DMS79 (cell line): ENCODE measurements at regions not wholly inside any gene's neighbourhood (a gene's known extent, or its start where the extent isn't known, plus 50 kb on each side); places are given as distances from the start of the nearest gene placed in this dataset.
"Not testable (repeated sequence)": the region's sequence is repeated elsewhere in the genome, so short reads cannot be mapped to it uniquely, and the experiment has no call there.

Experiments
- DNase-seq: peaks from one replicate; lab custom pipeline; 2025; lab: John Stamatoyannopoulos, UW

GRCh38 chr3:193905541-193906396 is 230.2 kb upstream of the HES1 start:
- no peak for DNase-seq

GRCh38 chr3:193906849-193907410 is 229.0 kb upstream of the HES1 start:
- no peak for DNase-seq

- no peak for DNase-seq
Measured at GRCh38 chr3:193908181-193908744, 227.7 kb upstream of the HES1 start.

- DNase-seq: no peak
Measured at GRCh38 chr3:193909387-193909786, 226.6 kb upstream of the HES1 start.

DNA sequence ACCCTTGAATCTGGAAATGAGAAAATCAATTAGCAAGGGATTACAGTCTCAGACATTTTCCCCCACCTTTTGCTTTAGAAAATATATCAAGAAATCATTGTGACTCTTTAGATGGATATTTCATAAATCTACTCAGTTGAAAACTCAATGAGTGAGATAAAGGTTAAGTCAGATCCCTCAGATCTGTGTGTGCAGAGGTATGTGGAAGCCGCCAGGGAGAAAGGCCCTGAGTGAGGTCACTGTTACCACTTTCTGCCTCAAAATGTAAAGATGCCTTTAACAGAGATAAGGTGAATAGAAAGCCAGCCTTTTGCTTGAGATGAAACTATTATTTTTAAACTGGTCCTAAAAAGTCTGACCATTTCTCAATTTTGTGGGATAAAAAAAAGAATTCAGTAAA is 225.6 kb upstream of the HES1 start:
- DNase-seq: no peak

DNA sequence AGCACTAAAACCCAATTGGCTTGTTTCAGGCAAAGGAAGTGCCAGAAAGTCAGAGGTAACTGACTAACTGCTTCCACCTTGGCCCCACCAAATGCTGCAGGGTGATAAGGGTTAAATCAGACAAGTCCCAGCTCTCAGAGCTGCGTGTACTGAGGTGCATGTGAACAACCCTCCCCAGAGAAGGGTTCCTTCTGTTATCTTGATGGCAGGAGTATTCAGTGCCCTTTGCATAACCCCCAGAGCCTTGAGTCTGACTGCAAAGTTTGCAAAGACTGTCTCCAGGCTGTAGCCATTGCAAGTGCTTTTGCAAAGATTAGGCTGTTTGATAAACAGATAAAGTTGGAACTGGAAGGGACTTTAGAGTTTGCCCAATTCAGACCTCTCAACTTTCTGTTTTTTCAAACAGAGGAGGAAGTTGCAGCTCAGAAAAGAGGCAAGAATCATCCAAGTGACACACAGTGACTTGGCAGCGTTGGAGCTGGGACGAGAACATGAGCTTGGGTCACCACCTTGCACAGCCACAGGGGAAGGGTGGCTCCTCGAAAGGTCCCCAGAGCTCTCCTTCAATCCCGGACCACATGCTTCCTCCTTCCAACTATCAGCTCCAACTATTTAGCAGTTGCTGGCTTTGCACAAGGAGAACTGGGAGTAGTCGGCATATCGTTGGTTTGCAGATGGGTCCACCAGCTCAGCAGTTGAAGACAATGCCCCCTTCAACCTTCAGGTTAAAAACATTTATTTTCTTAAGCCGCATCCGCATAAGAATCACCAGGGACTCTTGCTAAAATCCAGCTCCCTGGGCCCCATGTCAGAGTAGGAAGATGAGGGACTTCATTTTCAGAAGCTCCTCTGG is 224.8 kb upstream of the HES1 start:
- DNase-seq: no peak

DNA sequence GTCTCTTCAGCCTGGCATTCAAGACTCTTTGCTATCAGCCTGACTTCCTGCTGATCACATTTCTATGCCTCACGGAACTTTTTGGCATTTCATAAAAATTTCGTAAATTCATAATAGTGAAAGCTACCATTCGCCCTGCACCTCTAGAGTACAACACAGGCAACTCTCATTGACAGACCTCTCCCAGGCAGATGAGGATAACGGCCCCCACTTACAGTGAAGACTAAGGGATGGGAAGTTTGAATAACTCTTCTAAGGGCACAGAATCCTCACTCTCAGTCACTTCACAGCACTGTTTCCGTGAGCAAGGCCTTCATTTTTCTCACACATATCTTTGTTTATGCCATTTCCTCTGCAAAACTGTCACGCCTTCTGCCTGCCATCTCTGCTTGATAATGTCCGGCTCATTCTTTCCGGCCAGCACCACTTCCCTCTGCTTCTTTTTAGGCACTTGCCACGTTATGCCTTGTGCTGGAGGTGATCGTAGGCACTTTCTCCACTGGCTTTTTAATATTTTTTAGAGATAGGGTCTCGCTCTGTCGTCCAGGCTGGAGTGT is 224.1 kb upstream of the HES1 start:
- no peak for DNase-seq

DNA sequence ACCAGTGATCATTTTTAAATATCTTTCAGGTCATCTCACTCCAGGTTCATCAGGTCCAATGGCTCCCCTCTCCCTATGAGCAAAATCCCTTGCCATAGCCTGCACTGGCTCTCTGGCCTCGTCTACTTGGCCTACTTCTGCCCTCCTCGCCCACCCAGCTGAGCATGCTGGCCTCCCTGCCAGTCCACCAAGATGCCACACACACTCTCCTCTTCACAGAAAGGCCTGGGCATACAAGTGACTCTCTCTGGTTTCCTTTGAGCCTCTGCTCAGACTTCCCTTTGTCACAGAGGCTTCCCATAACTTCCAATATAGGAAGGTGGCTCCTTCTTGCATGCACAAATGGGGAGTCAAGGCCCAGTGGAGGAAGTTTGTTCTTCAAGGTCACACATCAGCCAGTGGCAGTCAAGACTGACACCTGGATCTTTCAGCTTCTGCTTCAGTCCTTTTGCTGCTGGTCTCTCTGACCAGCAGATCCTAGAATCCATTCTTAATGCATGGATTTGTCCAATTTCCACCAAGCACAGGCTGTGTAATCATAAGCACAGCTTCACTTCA is 223.2 kb upstream of the HES1 start:
- DNase-seq: no peak

DNA sequence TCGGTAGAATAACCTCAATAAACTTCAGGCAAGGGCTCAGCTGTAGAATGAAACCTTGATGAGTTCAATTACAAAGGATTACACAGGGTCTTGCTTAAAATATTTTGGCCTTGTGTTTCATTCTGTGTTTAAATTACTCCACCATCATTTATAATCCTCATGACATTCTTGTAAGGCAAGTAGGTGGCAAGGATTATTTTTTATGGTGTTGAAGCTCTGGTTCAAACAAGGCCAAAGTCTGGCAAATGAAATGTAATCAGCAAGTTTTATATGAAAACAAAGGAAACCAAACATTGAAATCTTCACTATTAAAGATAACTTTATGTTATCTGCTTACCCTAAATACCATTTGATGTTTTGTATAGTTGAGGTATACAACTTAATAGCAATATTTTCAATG is 221.3 kb upstream of the HES1 start:
- DNase-seq: no peak

GRCh38 chr3:193915099-193915498 is 220.8 kb upstream of the HES1 start:
- DNase-seq: no peak

GRCh38 chr3:193915613-193916012 is 220.3 kb upstream of the HES1 start:
- no peak for DNase-seq

DNA sequence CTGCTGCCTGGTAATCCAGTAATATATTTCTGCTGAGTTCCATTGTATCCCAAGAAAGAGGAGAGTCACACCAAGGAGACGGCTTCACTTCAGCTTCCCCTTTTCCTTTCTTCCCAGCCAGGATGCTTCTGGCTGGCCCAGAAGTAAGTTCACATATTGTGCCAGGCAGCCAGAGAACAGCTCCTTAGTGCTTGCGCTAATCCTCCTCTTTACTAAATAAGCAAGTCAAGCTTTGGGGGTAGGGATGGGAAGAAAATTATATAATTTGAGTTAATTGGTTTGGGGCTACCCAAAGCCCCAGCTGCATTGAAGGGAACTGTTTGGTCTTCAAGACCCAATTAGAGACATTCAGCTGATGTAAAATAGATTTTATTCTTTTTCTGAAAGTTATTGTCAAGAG is 218.8 kb upstream of the HES1 start:
- no peak for DNase-seq

- DNase-seq: no peak
Measured at GRCh38 chr3:193921465-193921864, 214.5 kb upstream of the HES1 start.

DNA sequence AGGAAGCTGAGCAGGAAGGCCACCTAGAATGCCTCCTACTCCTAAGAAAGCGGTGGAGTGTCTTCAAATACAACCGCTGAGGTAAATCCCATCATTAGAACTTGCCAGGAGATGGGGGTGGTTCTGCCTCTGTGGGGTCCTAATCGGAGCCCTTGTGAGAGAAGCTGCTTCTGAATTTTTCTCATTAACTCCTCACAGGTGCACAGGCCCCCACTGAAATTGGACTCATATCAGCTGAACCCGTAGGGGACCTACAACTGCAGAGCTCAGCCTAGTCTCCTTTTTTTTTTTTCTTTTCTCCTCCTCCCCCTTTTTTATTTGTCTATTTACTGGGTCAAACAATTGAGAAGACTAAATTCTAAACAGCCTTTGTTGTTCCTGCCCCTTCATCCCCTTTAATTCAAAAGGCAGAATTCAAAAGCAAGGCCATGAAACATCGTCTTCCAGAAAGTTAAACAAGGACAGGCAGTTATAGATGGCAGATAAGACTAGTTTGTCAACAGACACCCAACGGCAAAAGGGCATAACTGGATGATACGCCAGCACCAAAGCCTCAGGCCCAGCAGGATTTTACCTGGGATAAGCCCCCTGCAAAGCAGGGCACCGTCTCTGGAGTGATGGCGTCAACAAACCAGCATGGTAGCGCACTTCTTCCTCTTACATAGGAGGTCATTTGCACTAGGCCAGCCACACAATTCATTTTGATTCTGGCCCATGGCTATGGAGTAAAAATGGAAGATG is 213.7 kb upstream of the HES1 start:
- DNase-seq: no peak

GRCh38 chr3:193923958-193924357 is 212.0 kb upstream of the HES1 start:
- DNase-seq: not testable (repeated sequence)

GRCh38 chr3:193926071-193926470 is 209.9 kb upstream of the HES1 start:
- not testable (repeated sequence) for DNase-seq

GRCh38 chr3:193927413-193928206 is 208.3 kb upstream of the HES1 start:
- not testable (repeated sequence) for DNase-seq

- DNase-seq: no peak
Measured at GRCh38 chr3:193928354-193929209, 207.4 kb upstream of the HES1 start.

GRCh38 chr3:193929373-193929772 is 206.6 kb upstream of the HES1 start:
- DNase-seq: no peak
